Astrocyte (in vitro differentiated cells and primary cell): ENCODE measurements at regions not wholly inside any gene's neighbourhood (a gene's known extent, or its start where the extent isn't known, plus 50 kb on each side); places are given as distances from the start of the nearest gene placed in this dataset.
"Not testable (repeated sequence)": the region's sequence is repeated elsewhere in the genome, so short reads cannot be mapped to it uniquely, and the experiment has no call there.

Experiments used
- DNase-seq: peaks from one replicate; pipeline ENCODE4 v3.0.0-alpha.2; 2010; ENCODE audit warnings: low read depth
- FAIRE-seq: peaks from 2 replicates; lab custom pipeline; 2011; peaks lifted over from hg19 to GRCh38; lab: Jason Lieb, UNC
- H2AFZ ChIP-seq: 2 replicates; pipeline ENCODE4 v1.6.0; 2012; ENCODE audit warnings: low read depth, low read length, inconsistent platforms
- H3K27ac ChIP-seq: 2 replicates; pipeline ENCODE4 v1.5.1; 2011; ENCODE audit warnings: low read depth, low read length, inconsistent platforms
- H3K27me3 ChIP-seq: 2 replicates; pipeline ENCODE4 v1.6.0; 2011; ENCODE audit warnings: low read length, inconsistent platforms; ENCODE audit not compliant: insufficient read depth
- H3K36me3 ChIP-seq: 2 replicates; pipeline ENCODE4 v1.5.1; 2011; ENCODE audit warnings: low read length, inconsistent platforms; ENCODE audit not compliant: insufficient read depth
- H3K4me1 ChIP-seq: 2 replicates; pipeline ENCODE4 v1.5.1; 2011; ENCODE audit warnings: low read length, inconsistent platforms; ENCODE audit not compliant: insufficient read depth
- H3K4me2 ChIP-seq: 2 replicates; pipeline ENCODE4 v1.6.0; 2012; ENCODE audit warnings: low read length, inconsistent platforms
- H3K4me3 ChIP-seq: 2 replicates; pipeline ENCODE4 v1.5.1; 2011; ENCODE audit warnings: low read depth, mild to moderate bottlenecking, low read length, inconsistent platforms; ENCODE audit not compliant: insufficient read depth
- H3K79me2 ChIP-seq: 2 replicates; pipeline ENCODE4 v1.6.0; 2012; ENCODE audit warnings: mild to moderate bottlenecking, low read length, inconsistent platforms; ENCODE audit not compliant: insufficient read depth
- H3K9ac ChIP-seq: 2 replicates; pipeline ENCODE4 v1.6.0; 2012; ENCODE audit warnings: mild to moderate bottlenecking, low read length, inconsistent platforms
- H3K9me3 ChIP-seq: 2 replicates; pipeline ENCODE4 v1.5.1; 2012; ENCODE audit warnings: low read depth, mild to moderate bottlenecking, low read length, inconsistent platforms; ENCODE audit not compliant: insufficient read depth
- H4K20me1 ChIP-seq: 2 replicates; pipeline ENCODE4 v1.6.0; 2012; ENCODE audit warnings: low read length, inconsistent platforms; ENCODE audit not compliant: insufficient read depth
- H3K27ac Mint-ChIP-seq: one replicate; pipeline ENCODE4 v1.8.0; 2021; ENCODE audit warnings: mild to moderate bottlenecking, mixed read lengths; ENCODE audit not compliant: unreplicated experiment
- H3K27me3 Mint-ChIP-seq: one replicate; pipeline ENCODE4 v1.8.0; 2021; ENCODE audit warnings: low read depth, mixed read lengths; ENCODE audit not compliant: unreplicated experiment
- H3K36me3 Mint-ChIP-seq: one replicate; pipeline ENCODE4 v1.8.0; 2021; ENCODE audit warnings: low read depth, mixed read lengths; ENCODE audit not compliant: unreplicated experiment
- H3K4me1 Mint-ChIP-seq: one replicate; pipeline ENCODE4 v1.8.0; 2021; ENCODE audit warnings: low read depth, mixed read lengths; ENCODE audit not compliant: unreplicated experiment
- H3K4me3 Mint-ChIP-seq: one replicate; pipeline ENCODE4 v1.8.0; 2021; ENCODE audit warnings: mild to moderate bottlenecking, moderate library complexity, mixed read lengths; ENCODE audit not compliant: unreplicated experiment
- H3K9me3 Mint-ChIP-seq: one replicate; pipeline ENCODE4 v1.8.0; 2021; ENCODE audit warnings: mild to moderate bottlenecking, mixed read lengths; ENCODE audit not compliant: unreplicated experiment
- CTCF ChIP-seq: IDR thresholded peaks from 2 replicates; pipeline ENCODE4 v1.5.1; 2011; ENCODE audit warnings: low read depth, mild to moderate bottlenecking, inconsistent platforms, low read length, moderate library complexity; ENCODE audit not compliant: insufficient read depth
- EZH2 ChIP-seq: IDR thresholded peaks from 2 replicates; pipeline ENCODE4 v1.6.1; 2012; ENCODE audit warnings: mild to moderate bottlenecking, low read length, inconsistent platforms; ENCODE audit not compliant: insufficient read depth

DNA sequence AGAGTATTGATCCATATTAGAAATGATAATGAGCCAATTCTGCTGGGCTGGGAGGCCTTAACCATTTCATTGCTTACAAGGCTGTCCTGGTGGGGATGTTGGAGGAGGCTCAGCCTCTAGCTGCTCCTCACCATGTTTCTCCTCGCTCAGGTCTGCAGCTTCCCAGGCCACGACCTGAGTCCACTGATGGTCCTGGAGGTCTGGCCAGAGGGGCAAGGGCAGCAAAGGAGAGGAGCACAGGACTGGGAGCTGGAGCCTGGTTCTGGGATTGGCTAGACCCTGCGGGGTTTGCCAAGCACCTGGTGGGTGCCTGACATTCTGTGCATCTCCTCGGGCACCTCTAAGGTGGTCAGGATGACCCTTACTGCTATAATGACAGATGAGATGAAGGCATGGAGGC, 92.6 kb downstream of the KIF26A start:
- TF ChIP-seq EZH2 (no peak), CTCF (no peak)
- H3K4me1 ChIP-seq, result no peaks in the 10 kb centered on the region
- no peak overlapping the region for H3K4me3 ChIP-seq
- Mint-ChIP-seq H3K27me3 (peaks cover 22% of the 10 kb centered on the region), H3K9me3 (peaks cover 25% of the 10 kb centered on the region), H3K27ac (no peak overlapping the region), H3K4me3 (no peak overlapping the region), H3K36me3 (no peaks in the 10 kb centered on the region), H3K4me1 (no peaks in the 10 kb centered on the region)
- FAIRE-seq (no peak), DNase-seq (no peak)
- H3K9ac ChIP-seq, result no peak overlapping the region
- H3K4me2 ChIP-seq, result no peak overlapping the region
- H3K36me3 ChIP-seq, result no peaks in the 10 kb centered on the region
- no peaks in the 10 kb centered on the region for H4K20me1 ChIP-seq
- peaks cover 19% of the 10 kb centered on the region for H3K9me3 ChIP-seq
- H3K27ac ChIP-seq, result no peak overlapping the region
- H3K27me3 ChIP-seq, result no peaks in the 10 kb centered on the region
- H2AFZ ChIP-seq, result no peak overlapping the region
- no peaks in the 10 kb centered on the region for H3K79me2 ChIP-seq

- Mint-ChIP-seq H3K9me3 (peaks cover 31% of the 10 kb centered on the region), H3K4me3 (no peak overlapping the region), H3K27me3 (peaks cover 23% of the 10 kb centered on the region), H3K27ac (no peak overlapping the region), H3K36me3 (no peaks in the 10 kb centered on the region), H3K4me1 (no peaks in the 10 kb centered on the region)
- Histone ChIP-seq H3K4me2 (no peak overlapping the region), H3K36me3 (no peaks in the 10 kb centered on the region), H4K20me1 (no peaks in the 10 kb centered on the region), H3K27me3 (no peaks in the 10 kb centered on the region), H3K9ac (no peak overlapping the region), H3K9me3 (peaks cover 19% of the 10 kb centered on the region), H2AFZ (no peak overlapping the region), H3K27ac (no peak overlapping the region), H3K79me2 (no peaks in the 10 kb centered on the region), H3K4me3 (no peak overlapping the region), H3K4me1 (no peaks in the 10 kb centered on the region)
- DNase-seq (no peak), FAIRE-seq (no peak)
- no peak for TF ChIP-seq EZH2
- no peak for TF ChIP-seq CTCF
Observed at GRCh38 chr14:104232070-104232484, 93.7 kb downstream of the KIF26A start.

DNA sequence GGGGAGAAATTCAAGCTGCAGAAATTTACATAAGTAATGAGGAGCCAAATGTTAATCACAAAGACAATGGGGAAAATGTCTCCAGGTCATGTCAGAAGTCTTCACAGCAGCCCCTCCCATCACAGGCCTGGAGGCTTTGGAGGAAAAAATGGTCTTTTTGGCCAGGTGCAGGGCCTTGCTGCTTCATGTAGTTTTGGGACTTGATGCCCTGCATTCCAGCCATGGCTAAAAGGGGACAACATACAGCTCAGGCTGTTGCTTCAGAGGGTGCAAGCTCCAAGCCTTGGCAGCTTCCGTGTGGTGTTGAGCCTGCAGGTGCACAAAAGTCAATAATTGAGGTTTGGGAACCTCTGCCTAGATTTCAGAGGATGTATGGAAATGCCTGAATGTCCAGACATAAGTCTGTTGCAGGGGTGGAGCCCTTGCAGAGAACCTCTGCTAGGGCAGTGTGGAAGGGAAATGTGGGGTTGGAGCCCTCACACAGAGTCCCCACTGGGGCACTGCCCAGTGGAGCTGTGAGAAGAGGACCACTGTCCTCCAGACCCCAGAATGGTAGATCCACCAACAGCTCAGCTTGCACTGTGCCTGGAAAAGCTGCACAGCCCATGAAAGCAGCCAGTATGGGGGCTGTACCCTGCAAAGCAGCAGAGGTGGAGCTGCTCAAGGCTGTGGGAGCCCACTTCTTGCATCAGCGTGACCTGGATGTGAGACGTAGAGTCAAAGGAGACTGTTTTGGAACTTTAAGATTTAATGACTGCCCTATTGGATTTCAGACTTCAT, 95.8 kb downstream of the KIF26A start:
- peaks cover 28% of the 10 kb centered on the region for H3K27me3 Mint-ChIP-seq
- peaks cover 32% of the 10 kb centered on the region for H3K9me3 Mint-ChIP-seq
- FAIRE-seq, H3K36me3 ChIP-seq, H4K20me1 ChIP-seq, H3K36me3 Mint-ChIP-seq, H3K4me3 ChIP-seq, H3K4me3 Mint-ChIP-seq, H3K4me2 ChIP-seq, H3K27ac Mint-ChIP-seq, H2AFZ ChIP-seq, H3K4me1 Mint-ChIP-seq, H3K4me1 ChIP-seq, H3K27me3 ChIP-seq, H3K79me2 ChIP-seq, H3K27ac ChIP-seq, H3K9ac ChIP-seq, DNase-seq: not testable (repeated sequence)
- peaks cover 29% of the 10 kb centered on the region for H3K9me3 ChIP-seq
